GM23338 (cell line): ENCODE measurements at regions not wholly inside any gene's neighbourhood (a gene's known extent, or its start where the extent isn't known, plus 50 kb on each side); places are given as distances from the start of the nearest gene placed in this dataset.

ENCODE experiments used
- ATAC-seq: fragments of 200-7000 bp; cut with Tn5 transposase; 3 replicates; pipeline ENCODE4 v1.9.1; 2020
- DNase-seq: peaks from one replicate; pipeline ENCODE4 v3.0.0-alpha.2; 2015; ENCODE audit warnings: low spot score
- H2AFZ ChIP-seq: fragments of 200-600 bp; sonication (generic); 2 replicates; pipeline ENCODE4 v1.8.0; 2016; ENCODE audit warnings: antibody characterized with exemption, mild to moderate bottlenecking, moderate library complexity
- H3F3A ChIP-seq: fragments of 200-600 bp; sonication (generic); replicated peaks from 2 replicates; pipeline ENCODE4 v1.8.0; 2017; ENCODE audit warnings: antibody characterized with exemption, mixed run types, low read depth
- H3K27ac ChIP-seq: fragments of 200-600 bp; sonication (generic); 2 replicates; pipeline ENCODE4 v1.6.1; 2016; ENCODE audit warnings: low read depth
- H3K27me3 ChIP-seq: fragments of 200-600 bp; sonication (generic); 2 replicates; pipeline ENCODE4 v1.8.0; 2016; ENCODE audit warnings: mild to moderate bottlenecking, mixed run types, moderate library complexity; ENCODE audit not compliant: insufficient read depth
- H3K36me3 ChIP-seq: fragments of 200-600 bp; sonication (generic); 2 replicates; pipeline ENCODE4 v1.8.0; 2016; ENCODE audit warnings: mild to moderate bottlenecking; ENCODE audit not compliant: insufficient read depth
- H3K4me1 ChIP-seq: fragments of 200-600 bp; sonication (generic); 2 replicates; pipeline ENCODE4 v1.8.0; 2016; ENCODE audit warnings: mild to moderate bottlenecking, moderate library complexity; ENCODE audit not compliant: insufficient read depth
- H3K4me2 ChIP-seq: fragments of 200-600 bp; sonication (generic); 2 replicates; pipeline ENCODE4 v1.7.1; 2017; ENCODE audit warnings: mixed run types
- H3K4me3 ChIP-seq: fragments of 200-600 bp; sonication (generic); 2 replicates; pipeline ENCODE4 v1.6.1; 2016; ENCODE audit warnings: mixed run types
- H3K79me2 ChIP-seq: fragments of 200-600 bp; sonication (generic); replicated peaks from 2 replicates; pipeline ENCODE4 v1.8.0; 2017; ENCODE audit warnings: mild to moderate bottlenecking; ENCODE audit not compliant: insufficient read depth
- H3K9me2 ChIP-seq: fragments of 200-600 bp; sonication (generic); 2 replicates; pipeline ENCODE4 v1.8.0; 2017; ENCODE audit not compliant: insufficient read depth
- H4K20me1 ChIP-seq: fragments of 200-600 bp; sonication (generic); replicated peaks from 2 replicates; pipeline ENCODE4 v1.8.0; 2017; ENCODE audit warnings: mild to moderate bottlenecking; ENCODE audit not compliant: insufficient read depth
- H3K27ac Mint-ChIP-seq: 2 replicates; pipeline ENCODE4 v1.8.0; 2020; ENCODE audit warnings: inconsistent platforms, mild to moderate bottlenecking, moderate library complexity, mixed read lengths
- H3K27me3 Mint-ChIP-seq: 3 replicates; pipeline ENCODE4 v1.8.0; 2022; ENCODE audit warnings: low read depth, mild to moderate bottlenecking, moderate library complexity, mixed read lengths, inconsistent platforms; ENCODE audit not compliant: insufficient read depth, poor library complexity
- H3K36me3 Mint-ChIP-seq: 3 replicates; pipeline ENCODE4 v1.8.0; 2021; ENCODE audit warnings: low read depth, mild to moderate bottlenecking, inconsistent platforms, moderate library complexity, mixed read lengths
- H3K4me1 Mint-ChIP-seq: 3 replicates; pipeline ENCODE4 v1.8.0; 2020; ENCODE audit warnings: mild to moderate bottlenecking, inconsistent platforms, mixed read lengths
- H3K4me3 Mint-ChIP-seq: 3 replicates; pipeline ENCODE4 v1.8.0; 2021; ENCODE audit warnings: moderate library complexity, mild to moderate bottlenecking, inconsistent platforms, mixed read lengths
- H3K9me3 Mint-ChIP-seq: 3 replicates; pipeline ENCODE4 v1.8.0; 2020; ENCODE audit warnings: moderate library complexity, mild to moderate bottlenecking, inconsistent platforms, mixed read lengths
- CREB1 ChIP-seq: fragments of 250-450 bp; sonication (Bioruptor Pico); IDR thresholded peaks from 2 replicates; pipeline ENCODE4 v1.5.0; 2020; ENCODE audit warnings: low read depth, mild to moderate bottlenecking, moderate library complexity
- EZH2 ChIP-seq: fragments of 200-600 bp; sonication (generic); IDR thresholded peaks from one replicate; pipeline ENCODE4 v1.8.0; 2017; ENCODE audit warnings: antibody characterized with exemption, mild to moderate bottlenecking, low read depth; ENCODE audit not compliant: unreplicated experiment
- EZH2phosphoT487 ChIP-seq: fragments of 200-600 bp; sonication (generic); IDR thresholded peaks from one replicate; pipeline ENCODE4 v1.8.1; 2018; ENCODE audit warnings: antibody characterized with exemption; ENCODE audit not compliant: unreplicated experiment
- NANOG ChIP-seq: IDR thresholded peaks from 2 replicates; pipeline ENCODE4 v1.6.1; 2016; ENCODE audit warnings: antibody characterized with exemption, borderline replicate concordance
- POLR2AphosphoS5 ChIP-seq: IDR thresholded peaks from 2 replicates; pipeline ENCODE4 v1.6.1; 2016; ENCODE audit warnings: antibody characterized with exemption, low read depth
- STAT1 ChIP-seq: IDR thresholded peaks from one replicate; pipeline ENCODE4 v1.6.1; 2016; ENCODE audit warnings: antibody characterized with exemption; ENCODE audit not compliant: unreplicated experiment
- ZNF114 ChIP-seq: fragments of 250-450 bp; sonication (Bioruptor Pico); IDR thresholded peaks from 2 replicates; pipeline ENCODE4 v1.5.0; 2020; ENCODE audit warnings: mild to moderate bottlenecking, moderate library complexity
- ZNF331 ChIP-seq: fragments of 250-450 bp; sonication (Bioruptor Pico); IDR thresholded peaks from 2 replicates; pipeline ENCODE4 v1.5.0; 2020; ENCODE audit warnings: low read depth, mild to moderate bottlenecking, moderate library complexity
- TF ChIP-seq, protein P1 (sequence below): fragments of 250-450 bp; sonication (Bioruptor Pico); IDR thresholded peaks from 2 replicates; pipeline ENCODE4 v1.5.0; 2020; ENCODE audit warnings: mild to moderate bottlenecking, moderate library complexity
- TF ChIP-seq, protein P2 (sequence below): IDR thresholded peaks from one replicate; pipeline ENCODE4 v1.6.1; 2018; ENCODE audit warnings: antibody characterized with exemption; ENCODE audit not compliant: unreplicated experiment
- TF ChIP-seq, protein P3 (sequence below), 2 experiments: fragments of 200-600 bp in 1 of 2; sonication (generic) in 1 of 2; conservative IDR thresholded peaks; 2 replicates each; pipeline versions ENCODE4 v1.5.1 to v1.6.1; 2016 to 2017; ENCODE audit warnings: antibody characterized with exemption in 2 of 2, low read depth in 2 of 2, mild to moderate bottlenecking in 2 of 2, moderate library complexity in 1 of 2

DNA sequence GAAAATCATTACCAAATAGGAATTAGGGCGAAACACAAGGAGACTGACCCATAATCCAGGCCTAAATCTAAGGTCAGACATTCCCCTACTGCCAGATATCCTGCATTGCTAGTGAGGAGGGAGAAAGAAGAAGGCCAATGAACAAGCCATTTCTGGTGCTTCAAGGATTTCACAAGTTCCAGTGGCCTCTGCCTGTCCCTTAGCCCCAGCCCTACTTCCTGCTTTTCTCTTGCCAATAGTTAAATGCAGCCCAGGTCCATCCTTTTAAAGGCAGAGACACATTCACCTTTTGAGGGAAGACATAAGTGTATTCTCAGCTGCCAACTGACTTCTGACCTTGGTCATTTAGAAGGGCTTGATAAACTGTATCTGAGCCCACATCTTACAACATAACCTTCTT lies 135.8 kb downstream of the ZNF621 start:
- H3K9me3 Mint-ChIP-seq = no peaks in the 10 kb centered on the region

DNA sequence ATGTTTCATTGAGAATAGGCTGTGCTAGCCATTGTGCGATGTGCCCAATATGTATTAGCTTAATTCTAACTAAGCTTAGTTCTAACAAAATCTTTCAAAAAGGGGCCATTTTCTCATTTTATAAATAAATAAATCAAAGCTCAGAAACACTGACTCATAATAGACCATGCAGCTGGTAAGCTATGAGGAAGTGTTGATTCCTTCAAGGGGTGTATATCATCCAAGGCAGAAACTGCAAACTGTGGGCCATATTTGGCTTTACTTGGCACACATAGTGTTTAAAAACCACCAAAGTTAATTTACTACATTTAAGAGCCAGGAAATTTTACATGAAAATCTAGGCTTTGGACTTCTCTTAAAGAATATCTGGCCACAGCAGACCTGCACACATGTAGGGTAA lies 136.5 kb downstream of the ZNF621 start:
- Mint-ChIP-seq H3K27me3 (no peaks in the 10 kb centered on the region), H3K9me3 (peaks cover 3% of the 10 kb centered on the region; the same call in 1 of the 3 replicates), H3K4me1 (no peaks in the 10 kb centered on the region; the same call in 2 of the 3 replicates), H3K4me3 (no peak overlapping the region), H3K27ac (no peak overlapping the region), H3K36me3 (no peaks in the 10 kb centered on the region; the same call in 2 of the 3 replicates)
- Histone ChIP-seq H3K36me3 (no peaks in the 10 kb centered on the region), H3K4me1 (no peaks in the 10 kb centered on the region), H3F3A (no peaks in the 10 kb centered on the region), H2AFZ (no peak overlapping the region), H3K27ac (no peak overlapping the region), H3K79me2 (no peaks in the 10 kb centered on the region), H3K9me2 (peaks cover 9% of the 10 kb centered on the region; the same call in 1 of the 2 replicates), H3K4me3 (no peak overlapping the region), H3K4me2 (no peak overlapping the region), H3K27me3 (no peaks in the 10 kb centered on the region), H4K20me1 (no peaks in the 10 kb centered on the region; the same call in 1 of the 2 replicates)
- no peak for ATAC-seq
- no peak for DNase-seq
- TF ChIP-seq EZH2 (no peak), EZH2phosphoT487 (no peak), ZNF331 (CRISPR knock-in tag) (no peak), NANOG (no peak), STAT1 (no peak), POLR2AphosphoS5 (no peak), CREB1 (no peak)
- TF ChIP-seq, protein P1, sequence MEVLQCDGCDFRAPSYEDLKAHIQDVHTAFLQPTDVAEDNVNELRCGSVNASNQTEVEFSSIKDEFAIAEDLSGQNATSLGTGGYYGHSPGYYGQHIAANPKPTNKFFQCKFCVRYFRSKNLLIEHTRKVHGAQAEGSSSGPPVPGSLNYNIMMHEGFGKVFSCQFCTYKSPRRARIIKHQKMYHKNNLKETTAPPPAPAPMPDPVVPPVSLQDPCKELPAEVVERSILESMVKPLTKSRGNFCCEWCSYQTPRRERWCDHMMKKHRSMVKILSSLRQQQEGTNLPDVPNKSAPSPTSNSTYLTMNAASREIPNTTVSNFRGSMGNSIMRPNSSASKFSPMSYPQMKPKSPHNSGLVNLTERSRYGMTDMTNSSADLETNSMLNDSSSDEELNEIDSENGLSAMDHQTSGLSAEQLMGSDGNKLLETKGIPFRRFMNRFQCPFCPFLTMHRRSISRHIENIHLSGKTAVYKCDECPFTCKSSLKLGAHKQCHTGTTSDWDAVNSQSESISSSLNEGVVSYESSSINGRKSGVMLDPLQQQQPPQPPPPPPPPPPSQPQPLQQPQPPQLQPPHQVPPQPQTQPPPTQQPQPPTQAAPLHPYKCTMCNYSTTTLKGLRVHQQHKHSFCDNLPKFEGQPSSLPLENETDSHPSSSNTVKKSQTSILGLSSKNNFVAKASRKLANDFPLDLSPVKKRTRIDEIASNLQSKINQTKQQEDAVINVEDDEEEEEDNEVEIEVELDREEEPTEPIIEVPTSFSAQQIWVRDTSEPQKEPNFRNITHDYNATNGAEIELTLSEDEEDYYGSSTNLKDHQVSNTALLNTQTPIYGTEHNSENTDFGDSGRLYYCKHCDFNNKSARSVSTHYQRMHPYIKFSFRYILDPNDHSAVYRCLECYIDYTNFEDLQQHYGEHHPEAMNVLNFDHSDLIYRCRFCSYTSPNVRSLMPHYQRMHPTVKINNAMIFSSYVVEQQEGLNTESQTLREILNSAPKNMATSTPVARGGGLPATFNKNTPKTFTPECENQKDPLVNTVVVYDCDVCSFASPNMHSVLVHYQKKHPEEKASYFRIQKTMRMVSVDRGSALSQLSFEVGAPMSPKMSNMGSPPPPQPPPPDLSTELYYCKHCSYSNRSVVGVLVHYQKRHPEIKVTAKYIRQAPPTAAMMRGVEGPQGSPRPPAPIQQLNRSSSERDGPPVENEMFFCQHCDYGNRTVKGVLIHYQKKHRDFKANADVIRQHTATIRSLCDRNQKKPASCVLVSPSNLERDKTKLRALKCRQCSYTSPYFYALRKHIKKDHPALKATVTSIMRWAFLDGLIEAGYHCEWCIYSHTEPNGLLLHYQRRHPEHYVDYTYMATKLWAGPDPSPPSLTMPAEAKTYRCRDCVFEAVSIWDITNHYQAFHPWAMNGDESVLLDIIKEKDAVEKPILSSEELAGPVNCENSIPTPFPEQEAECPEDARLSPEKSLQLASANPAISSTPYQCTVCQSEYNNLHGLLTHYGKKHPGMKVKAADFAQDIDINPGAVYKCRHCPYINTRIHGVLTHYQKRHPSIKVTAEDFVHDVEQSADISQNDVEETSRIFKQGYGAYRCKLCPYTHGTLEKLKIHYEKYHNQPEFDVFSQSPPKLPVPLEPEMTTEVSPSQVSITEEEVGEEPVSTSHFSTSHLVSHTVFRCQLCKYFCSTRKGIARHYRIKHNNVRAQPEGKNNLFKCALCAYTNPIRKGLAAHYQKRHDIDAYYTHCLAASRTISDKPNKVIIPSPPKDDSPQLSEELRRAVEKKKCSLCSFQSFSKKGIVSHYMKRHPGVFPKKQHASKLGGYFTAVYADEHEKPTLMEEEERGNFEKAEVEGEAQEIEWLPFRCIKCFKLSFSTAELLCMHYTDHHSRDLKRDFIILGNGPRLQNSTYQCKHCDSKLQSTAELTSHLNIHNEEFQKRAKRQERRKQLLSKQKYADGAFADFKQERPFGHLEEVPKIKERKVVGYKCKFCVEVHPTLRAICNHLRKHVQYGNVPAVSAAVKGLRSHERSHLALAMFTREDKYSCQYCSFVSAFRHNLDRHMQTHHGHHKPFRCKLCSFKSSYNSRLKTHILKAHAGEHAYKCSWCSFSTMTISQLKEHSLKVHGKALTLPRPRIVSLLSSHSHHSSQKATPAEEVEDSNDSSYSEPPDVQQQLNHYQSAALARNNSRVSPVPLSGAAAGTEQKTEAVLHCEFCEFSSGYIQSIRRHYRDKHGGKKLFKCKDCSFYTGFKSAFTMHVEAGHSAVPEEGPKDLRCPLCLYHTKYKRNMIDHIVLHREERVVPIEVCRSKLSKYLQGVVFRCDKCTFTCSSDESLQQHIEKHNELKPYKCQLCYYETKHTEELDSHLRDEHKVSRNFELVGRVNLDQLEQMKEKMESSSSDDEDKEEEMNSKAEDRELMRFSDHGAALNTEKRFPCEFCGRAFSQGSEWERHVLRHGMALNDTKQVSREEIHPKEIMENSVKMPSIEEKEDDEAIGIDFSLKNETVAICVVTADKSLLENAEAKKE (CRISPR knock-in tag) = no peak
- TF ChIP-seq, protein P2, sequence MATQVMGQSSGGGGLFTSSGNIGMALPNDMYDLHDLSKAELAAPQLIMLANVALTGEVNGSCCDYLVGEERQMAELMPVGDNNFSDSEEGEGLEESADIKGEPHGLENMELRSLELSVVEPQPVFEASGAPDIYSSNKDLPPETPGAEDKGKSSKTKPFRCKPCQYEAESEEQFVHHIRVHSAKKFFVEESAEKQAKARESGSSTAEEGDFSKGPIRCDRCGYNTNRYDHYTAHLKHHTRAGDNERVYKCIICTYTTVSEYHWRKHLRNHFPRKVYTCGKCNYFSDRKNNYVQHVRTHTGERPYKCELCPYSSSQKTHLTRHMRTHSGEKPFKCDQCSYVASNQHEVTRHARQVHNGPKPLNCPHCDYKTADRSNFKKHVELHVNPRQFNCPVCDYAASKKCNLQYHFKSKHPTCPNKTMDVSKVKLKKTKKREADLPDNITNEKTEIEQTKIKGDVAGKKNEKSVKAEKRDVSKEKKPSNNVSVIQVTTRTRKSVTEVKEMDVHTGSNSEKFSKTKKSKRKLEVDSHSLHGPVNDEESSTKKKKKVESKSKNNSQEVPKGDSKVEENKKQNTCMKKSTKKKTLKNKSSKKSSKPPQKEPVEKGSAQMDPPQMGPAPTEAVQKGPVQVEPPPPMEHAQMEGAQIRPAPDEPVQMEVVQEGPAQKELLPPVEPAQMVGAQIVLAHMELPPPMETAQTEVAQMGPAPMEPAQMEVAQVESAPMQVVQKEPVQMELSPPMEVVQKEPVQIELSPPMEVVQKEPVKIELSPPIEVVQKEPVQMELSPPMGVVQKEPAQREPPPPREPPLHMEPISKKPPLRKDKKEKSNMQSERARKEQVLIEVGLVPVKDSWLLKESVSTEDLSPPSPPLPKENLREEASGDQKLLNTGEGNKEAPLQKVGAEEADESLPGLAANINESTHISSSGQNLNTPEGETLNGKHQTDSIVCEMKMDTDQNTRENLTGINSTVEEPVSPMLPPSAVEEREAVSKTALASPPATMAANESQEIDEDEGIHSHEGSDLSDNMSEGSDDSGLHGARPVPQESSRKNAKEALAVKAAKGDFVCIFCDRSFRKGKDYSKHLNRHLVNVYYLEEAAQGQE = no peak
- TF ChIP-seq, protein P3, sequence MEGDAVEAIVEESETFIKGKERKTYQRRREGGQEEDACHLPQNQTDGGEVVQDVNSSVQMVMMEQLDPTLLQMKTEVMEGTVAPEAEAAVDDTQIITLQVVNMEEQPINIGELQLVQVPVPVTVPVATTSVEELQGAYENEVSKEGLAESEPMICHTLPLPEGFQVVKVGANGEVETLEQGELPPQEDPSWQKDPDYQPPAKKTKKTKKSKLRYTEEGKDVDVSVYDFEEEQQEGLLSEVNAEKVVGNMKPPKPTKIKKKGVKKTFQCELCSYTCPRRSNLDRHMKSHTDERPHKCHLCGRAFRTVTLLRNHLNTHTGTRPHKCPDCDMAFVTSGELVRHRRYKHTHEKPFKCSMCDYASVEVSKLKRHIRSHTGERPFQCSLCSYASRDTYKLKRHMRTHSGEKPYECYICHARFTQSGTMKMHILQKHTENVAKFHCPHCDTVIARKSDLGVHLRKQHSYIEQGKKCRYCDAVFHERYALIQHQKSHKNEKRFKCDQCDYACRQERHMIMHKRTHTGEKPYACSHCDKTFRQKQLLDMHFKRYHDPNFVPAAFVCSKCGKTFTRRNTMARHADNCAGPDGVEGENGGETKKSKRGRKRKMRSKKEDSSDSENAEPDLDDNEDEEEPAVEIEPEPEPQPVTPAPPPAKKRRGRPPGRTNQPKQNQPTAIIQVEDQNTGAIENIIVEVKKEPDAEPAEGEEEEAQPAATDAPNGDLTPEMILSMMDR (conservative IDR thresholded peaks at IDR 0.05; ENCODE audit: low read depth in 2 of 2) = no peak

More for the DNA sequence above, 135.8 kb downstream of the ZNF621 start:
- no peaks in the 10 kb centered on the region for H3K36me3 Mint-ChIP-seq
- no peaks in the 10 kb centered on the region for H3K27me3 Mint-ChIP-seq
- no peak overlapping the region for H3K4me3 Mint-ChIP-seq
- DNase-seq = no peak
- no peaks in the 10 kb centered on the region for H3F3A ChIP-seq
- H3K79me2 ChIP-seq = no peaks in the 10 kb centered on the region
- no peaks in the 10 kb centered on the region for H3K4me1 ChIP-seq
- H3K9me2 ChIP-seq = peaks cover 9% of the 10 kb centered on the region; the same call in 1 of the 2 replicates
- no peaks in the 10 kb centered on the region for H3K27me3 ChIP-seq
- no peak for TF ChIP-seq EZH2
- no peak for TF ChIP-seq STAT1
- TF ChIP-seq ZNF114 = no peak
- no peak overlapping the region for H2AFZ ChIP-seq
- ATAC-seq = no peak
- no peak overlapping the region for H3K27ac Mint-ChIP-seq
- H3K4me2 ChIP-seq = no peak overlapping the region
- no peaks in the 10 kb centered on the region for H3K36me3 ChIP-seq
- no peak overlapping the region for H3K4me3 ChIP-seq
- no peaks in the 10 kb centered on the region; the same call in 2 of the 3 replicates for H3K4me1 Mint-ChIP-seq
- no peaks in the 10 kb centered on the region for H4K20me1 ChIP-seq
- H3K27ac ChIP-seq = no peak overlapping the region
